Ovary (tissue), 7 donors: ENCODE measurements at regions not wholly inside any gene's neighbourhood (a gene's known extent, or its start where the extent isn't known, plus 50 kb on each side); places are given as distances from the start of the nearest gene placed in this dataset.
"Not testable (repeated sequence)": the region's sequence is repeated elsewhere in the genome, so short reads cannot be mapped to it uniquely, and the experiment has no call there.

Experiments used
- DNase-seq, 5 donors: peaks; one replicate each; pipeline ENCODE4 v3.0.0-alpha.2; 2019 to 2020
- H3K27ac ChIP-seq, 2 donors: fragments of 200-600 bp; one replicate each; pipeline versions ENCODE4 v1.5.1 to v1.8.0; 2019 to 2022
- H3K27me3 ChIP-seq: fragments of 200-600 bp; one replicate; pipeline ENCODE4 v1.8.0; 2022
- H3K36me3 ChIP-seq: fragments of 200-600 bp; sonication (generic); one replicate; pipeline ENCODE4 v1.5.1; 2019
- H3K4me1 ChIP-seq: one replicate; pipeline ENCODE4 v1.8.1; 2013; ENCODE audit warnings: mild to moderate bottlenecking, moderate library complexity; ENCODE audit not compliant: insufficient read depth
- H3K4me3 ChIP-seq: fragments of 200-600 bp; sonication (generic); one replicate; pipeline ENCODE4 v1.5.1; 2017
- H3K9me3 ChIP-seq, 2 donors: fragments of 200-600 bp in 1 of 2; sonication (generic) in 1 of 2; one replicate each; pipeline versions ENCODE4 v1.5.1 to v1.8.1; 2013 to 2019; ENCODE audit warnings: mild to moderate bottlenecking in 1 of 2, moderate library complexity in 1 of 2
- CTCF ChIP-seq, 3 donors: fragments of 450-650 bp in 2 of 3; fragments of 200-600 bp in 1 of 3; IDR thresholded peaks; one replicate each; pipeline versions ENCODE4 v1.5.1 to v1.8.0; 2016 to 2022; ENCODE audit warnings: antibody characterized with exemption in 3 of 3, mild to moderate bottlenecking in 1 of 3
- EP300 ChIP-seq: sonication (generic); formaldehyde crosslinking; IDR thresholded peaks from one replicate; pipeline ENCODE4 v1.6.1; 2017; ENCODE audit warnings: antibody characterized with exemption
- POLR2A ChIP-seq: fragments of 450-650 bp; IDR thresholded peaks from one replicate; pipeline ENCODE4 v1.6.1; 2017; ENCODE audit warnings: antibody characterized with exemption, mild to moderate bottlenecking, moderate library complexity
- WGBS, 3 donors: extraction: QIAGEN DNeasy Blood & Tissue Kit in 1 of 3; methylation state at CpG; one replicate each; pipeline versions ENCODE4 v1.1.5 to v1.1.7; 2013 to 2017; 5-methylcytosine and 5-hydroxymethylcytosine counted together
- intact Hi-C, 4 donors: fragments of 100-400 bp; cut with DNase I; formaldehyde crosslinking; loops; one replicate each; pipeline versions ENCODE4 v1.11.0 to v1.15.1; 2022 to 2023
- donor health status: DM: no; HTN: no; CAD: no; lungs with moderate emphysema.
- donor health status: DM: no; HTN: no; CAD: no.
- donor health status: Bipolar disorder and iron deficiency.
- donor health status: DM: no; HTN: no; CAD: no.
- donor health status: DM: yes; HTN: yes; CAD: no.

- H3K9me3 ChIP-seq = no peaks in the 10 kb centered on the region
- peak in 2 of 5 donors; percentile 28 to 47 for DNase-seq
- no peaks in the 10 kb centered on the region for H3K27me3 ChIP-seq
- no peak overlapping the region for H3K27ac ChIP-seq
- no peaks in the 10 kb centered on the region for H3K4me1 ChIP-seq
- TF ChIP-seq EP300 (no peak), CTCF (IDR thresholded peaks at IDR 0.05) (no peak), POLR2A (no peak)
- intact Hi-C loops = loop anchor here in 1 of 4 donors (5.0 kb wide), 1 partner anchor 798 kb away; no protein-coding TSS in a partner anchor
- WGBS, 3 donors = 32 to 43% (median 33%) methylated on average over 5 of the region's 5 CpGs
- H3K36me3 ChIP-seq = no peaks in the 10 kb centered on the region
- no peak overlapping the region for H3K4me3 ChIP-seq
Measured at GRCh38 chrX:40945361-40945713, 139.9 kb upstream of the USP9X start.

GRCh38 chrX:40947276-40947675, 138.0 kb upstream of the USP9X start:
- no peak for TF ChIP-seq EP300
- TF ChIP-seq CTCF (IDR thresholded peaks at IDR 0.05) = no peak
- TF ChIP-seq POLR2A = no peak
- DNase-seq = no peak
- intact Hi-C loops = loop anchor here in 1 of 4 donors (5.0 kb wide), 1 partner anchor 800 kb away; no protein-coding TSS in a partner anchor
- Histone ChIP-seq H3K36me3 (no peaks in the 10 kb centered on the region), H3K4me1 (no peaks in the 10 kb centered on the region), H3K9me3 (no peaks in the 10 kb centered on the region), H3K4me3 (no peak overlapping the region), H3K27me3 (no peaks in the 10 kb centered on the region), H3K27ac (no peak overlapping the region)
- 33 to 50% (median 49%) methylated on average over 3 of the region's 3 CpGs for WGBS, 3 donors

- H3K4me3 ChIP-seq = no peak overlapping the region
- 76 to 88% (median 85%) methylated on average over 7 of the region's 7 CpGs for WGBS, 3 donors
- no peaks in the 10 kb centered on the region for H3K9me3 ChIP-seq
- TF ChIP-seq POLR2A = no peak
- intact Hi-C loops = loop anchor here in 1 of 4 donors (5.0 kb wide), 1 partner anchor 802 kb away; no protein-coding TSS in a partner anchor
- no peak overlapping the region for H3K27ac ChIP-seq
- DNase-seq = no peak
- H3K36me3 ChIP-seq = no peaks in the 10 kb centered on the region
- H3K27me3 ChIP-seq = no peaks in the 10 kb centered on the region
- no peaks in the 10 kb centered on the region for H3K4me1 ChIP-seq
Measured at GRCh38 chrX:40949071-40949470, 136.2 kb upstream of the USP9X start.

- no peak for DNase-seq
- H3K36me3 ChIP-seq = no peaks in the 10 kb centered on the region
- intact Hi-C loops = no loop called here
- no peaks in the 10 kb centered on the region for H3K4me1 ChIP-seq
- TF ChIP-seq EP300 (no peak), CTCF (IDR thresholded peaks at IDR 0.05) (no peak), POLR2A (no peak)
- no peak overlapping the region for H3K4me3 ChIP-seq
- no peaks in the 10 kb centered on the region for H3K9me3 ChIP-seq
- WGBS, 3 donors = 41 to 58% (median 41%) methylated on average over 1 of the region's 1 CpG
- no peaks in the 10 kb centered on the region for H3K27me3 ChIP-seq
- no peak overlapping the region for H3K27ac ChIP-seq
Measured at GRCh38 chrX:40950546-40950945, 134.7 kb upstream of the USP9X start.

GRCh38 chrX:40951407-40951806, 133.8 kb upstream of the USP9X start:
- intact Hi-C loops, H3K4me1 ChIP-seq, H3K36me3 ChIP-seq, H3K27me3 ChIP-seq, H3K4me3 ChIP-seq, H3K27ac ChIP-seq, H3K9me3 ChIP-seq, DNase-seq: not testable (repeated sequence)
- WGBS, 3 donors = 89 to 93% (median 92%) methylated on average over 3 of the region's 3 CpGs
